Stimulated activated naive B cell treated with anti-CD40 and anti-IgM and Interleukin-4, amounts not matched to agents 10 μg/mL and 1 μg/mL and 100 μg/mL, for 72 hours (primary cell): ENCODE measurements at regions not wholly inside any gene's neighbourhood (a gene's known extent, or its start where the extent isn't known, plus 50 kb on each side); places are given as distances from the start of the nearest gene placed in this dataset.
"Not testable (repeated sequence)": the region's sequence is repeated elsewhere in the genome, so short reads cannot be mapped to it uniquely, and the experiment has no call there.

Experiments
- ATAC-seq, 2 donors: fragments of 150-1000 bp; cut with Tn5 transposase; replicated peaks; 2 replicates each; pipeline ENCODE4 v1.10.0; 2021; ENCODE audit warnings: moderate library complexity in 1 of 2
- DNase-seq: peaks from one replicate; pipeline ENCODE4 v3.0.0; 2021
- H3K27ac Mint-ChIP-seq: one replicate; pipeline ENCODE4 v1.8.0; 2022; ENCODE audit warnings: mild to moderate bottlenecking, mixed read lengths
- H3K27me3 Mint-ChIP-seq, 2 donors: one replicate each; pipeline ENCODE4 v1.8.0; 2022; ENCODE audit warnings: mixed read lengths in 2 of 2
- H3K36me3 Mint-ChIP-seq, 2 donors: one replicate each; pipeline ENCODE4 v1.8.0; 2022; ENCODE audit warnings: mixed read lengths in 2 of 2, mild to moderate bottlenecking in 1 of 2
- H3K4me1 Mint-ChIP-seq, 2 donors: one replicate each; pipeline ENCODE4 v1.8.0; 2022; ENCODE audit warnings: mixed read lengths in 2 of 2, mild to moderate bottlenecking in 1 of 2
- H3K4me3 Mint-ChIP-seq, 2 donors: one replicate each; pipeline ENCODE4 v1.8.0; 2022; ENCODE audit warnings: mild to moderate bottlenecking in 2 of 2, mixed read lengths in 2 of 2, moderate library complexity in 1 of 2
- H3K9me3 Mint-ChIP-seq, 2 donors: one replicate each; pipeline ENCODE4 v1.8.0; 2022; ENCODE audit warnings: mixed read lengths in 2 of 2, mild to moderate bottlenecking in 1 of 2

DNA sequence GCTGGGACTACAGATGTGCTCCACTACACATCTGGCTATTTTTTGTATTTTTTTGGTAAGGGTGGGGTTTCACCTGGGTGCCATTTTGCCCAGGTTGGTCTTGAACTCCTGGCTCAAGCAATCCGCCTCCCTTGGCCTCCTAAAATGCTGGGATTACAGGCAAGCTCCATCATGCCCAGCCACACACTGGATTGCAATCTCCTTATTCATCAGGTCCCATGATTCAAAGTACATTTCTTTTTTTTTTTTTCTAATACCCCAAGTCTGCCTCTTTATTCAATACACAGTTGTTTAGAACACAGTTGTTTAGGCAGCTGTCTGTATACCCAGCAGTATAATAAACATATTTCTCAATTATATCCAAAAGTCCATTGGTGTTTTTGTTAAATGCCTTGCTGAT, 130.3 kb upstream of the ARSJ start:
- no peaks in the 10 kb centered on the region for H3K9me3 Mint-ChIP-seq
- H3K27me3 Mint-ChIP-seq = peaks cover 2% of the 10 kb centered on the region in 2 donors
- H3K4me3 Mint-ChIP-seq = no peak overlapping the region
- H3K36me3 Mint-ChIP-seq = no peaks in the 10 kb centered on the region
- H3K4me1 Mint-ChIP-seq = no peaks in the 10 kb centered on the region
- ATAC-seq = no peak
- DNase-seq = no peak
- no peak overlapping the region for H3K27ac Mint-ChIP-seq

GRCh38 chr4:114115526-114115925, 136.1 kb upstream of the ARSJ start:
- DNase-seq = no peak
- Mint-ChIP-seq H3K36me3 (no peaks in the 10 kb centered on the region), H3K9me3 (no peaks in the 10 kb centered on the region), H3K27me3 (no peaks in the 10 kb centered on the region), H3K4me1 (no peaks in the 10 kb centered on the region), H3K4me3 (no peak overlapping the region), H3K27ac (no peak overlapping the region)
- no peak for ATAC-seq

DNA sequence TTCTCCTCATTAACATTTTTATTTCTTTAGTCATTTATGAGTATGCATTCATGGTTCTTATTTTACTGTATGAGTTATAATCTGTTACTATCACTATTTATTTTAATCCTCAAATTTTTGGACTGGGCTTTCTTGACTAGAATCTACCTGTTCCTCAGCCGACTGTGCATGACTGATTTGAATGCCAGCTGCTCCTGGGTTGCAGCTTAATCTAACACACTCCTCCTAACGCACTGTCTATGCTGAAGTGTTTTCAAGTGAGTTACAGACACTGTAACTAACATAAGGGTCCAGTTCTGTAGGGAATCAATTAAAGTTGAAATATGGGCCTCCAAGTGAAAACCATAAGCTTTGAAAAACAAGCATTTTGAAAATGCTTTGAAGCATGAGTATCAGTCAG, 137.4 kb upstream of the ARSJ start:
- Mint-ChIP-seq H3K27me3 (peaks cover 0 to 3% of the 10 kb centered on the region in 2 donors), H3K4me1 (no peaks in the 10 kb centered on the region), H3K4me3 (no peak overlapping the region), H3K27ac (no peak overlapping the region), H3K9me3 (no peaks in the 10 kb centered on the region), H3K36me3 (no peaks in the 10 kb centered on the region)
- no peak for ATAC-seq
- DNase-seq = no peak

- Mint-ChIP-seq H3K27me3 (peaks cover 2 to 3% of the 10 kb centered on the region in 2 donors), H3K4me1 (no peaks in the 10 kb centered on the region), H3K27ac (no peak overlapping the region), H3K36me3 (no peaks in the 10 kb centered on the region), H3K4me3 (no peak overlapping the region), H3K9me3 (peaks cover 2 to 14% of the 10 kb centered on the region in 2 donors)
- ATAC-seq = no peak
- DNase-seq = no peak
Observed at GRCh38 chr4:114121221-114121620, 141.8 kb upstream of the ARSJ start.

GRCh38 chr4:114132199-114132598, 152.8 kb upstream of the ARSJ start:
- Mint-ChIP-seq H3K4me3 (no peak overlapping the region), H3K27me3 (peaks cover 0 to 6% of the 10 kb centered on the region in 2 donors), H3K27ac (no peak overlapping the region), H3K4me1 (no peaks in the 10 kb centered on the region), H3K9me3 (no peaks in the 10 kb centered on the region), H3K36me3 (no peaks in the 10 kb centered on the region)
- ATAC-seq (no peak), DNase-seq (no peak)

DNA sequence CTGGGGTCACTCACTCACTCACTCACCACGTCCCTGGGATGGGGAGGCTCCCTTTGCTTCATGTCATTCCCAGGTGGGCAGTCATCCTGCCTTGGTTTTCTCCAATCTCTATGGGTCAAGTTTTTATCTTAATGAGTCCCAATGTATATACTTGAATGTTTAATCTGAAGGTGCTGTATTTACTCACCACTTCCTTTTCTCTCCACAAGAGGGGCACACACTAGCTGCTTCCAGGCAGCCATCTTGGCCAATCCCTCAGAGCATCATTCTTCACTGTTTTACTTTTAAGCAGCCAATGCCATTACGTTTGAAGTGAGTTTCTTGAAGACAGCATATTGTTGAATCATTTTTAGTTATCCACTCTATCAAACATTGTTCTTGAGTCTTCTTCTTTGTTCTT, 153.4 kb upstream of the ARSJ start:
- no peaks in the 10 kb centered on the region for H3K4me1 Mint-ChIP-seq
- peak; percentile 60 to 67 for ATAC-seq

DNA sequence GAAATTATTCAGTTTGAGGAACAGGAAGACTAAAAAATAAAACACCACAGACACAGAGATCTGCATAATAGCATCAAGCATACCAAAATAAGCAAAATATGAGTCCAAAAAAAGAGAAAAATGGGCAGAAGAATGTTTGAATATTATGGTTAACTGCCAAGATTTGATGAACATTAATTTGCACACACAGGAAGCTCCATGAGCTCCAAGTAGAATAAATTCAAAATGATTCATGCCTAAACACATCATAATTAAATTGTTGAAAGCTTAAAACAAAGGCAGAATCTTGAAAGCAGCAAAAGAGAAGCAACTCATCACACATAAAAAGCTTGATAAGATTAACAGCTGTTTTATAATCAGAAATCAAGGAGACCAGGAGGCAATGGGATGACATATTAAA, 156.6 kb upstream of the ARSJ start:
- DNase-seq (no peak), ATAC-seq (no peak)
- H3K36me3 Mint-ChIP-seq = no peaks in the 10 kb centered on the region
- no peak overlapping the region for H3K4me3 Mint-ChIP-seq
- H3K27ac Mint-ChIP-seq = no peak overlapping the region
- peaks cover 0 to 6% of the 10 kb centered on the region in 2 donors for H3K27me3 Mint-ChIP-seq
- H3K9me3 Mint-ChIP-seq = peaks cover 0 to 1% of the 10 kb centered on the region in 2 donors
- H3K4me1 Mint-ChIP-seq = no peaks in the 10 kb centered on the region

More for the DNA sequence above, 153.4 kb upstream of the ARSJ start:
- H3K27me3 Mint-ChIP-seq = peaks cover 0 to 6% of the 10 kb centered on the region in 2 donors
- H3K9me3 Mint-ChIP-seq = no peaks in the 10 kb centered on the region
- no peak overlapping the region for H3K27ac Mint-ChIP-seq
- H3K4me3 Mint-ChIP-seq = no peak overlapping the region
- DNase-seq = no peak
- no peaks in the 10 kb centered on the region for H3K36me3 Mint-ChIP-seq

- Mint-ChIP-seq H3K9me3 (peaks cover 0 to 3% of the 10 kb centered on the region in 2 donors), H3K27ac (no peak overlapping the region), H3K4me3 (no peak overlapping the region), H3K4me1 (no peaks in the 10 kb centered on the region), H3K36me3 (no peaks in the 10 kb centered on the region), H3K27me3 (peaks cover 0 to 1% of the 10 kb centered on the region in 2 donors)
- ATAC-seq = no peak
- DNase-seq = no peak
Observed at GRCh38 chr4:114137984-114138383, 158.5 kb upstream of the ARSJ start.

DNA sequence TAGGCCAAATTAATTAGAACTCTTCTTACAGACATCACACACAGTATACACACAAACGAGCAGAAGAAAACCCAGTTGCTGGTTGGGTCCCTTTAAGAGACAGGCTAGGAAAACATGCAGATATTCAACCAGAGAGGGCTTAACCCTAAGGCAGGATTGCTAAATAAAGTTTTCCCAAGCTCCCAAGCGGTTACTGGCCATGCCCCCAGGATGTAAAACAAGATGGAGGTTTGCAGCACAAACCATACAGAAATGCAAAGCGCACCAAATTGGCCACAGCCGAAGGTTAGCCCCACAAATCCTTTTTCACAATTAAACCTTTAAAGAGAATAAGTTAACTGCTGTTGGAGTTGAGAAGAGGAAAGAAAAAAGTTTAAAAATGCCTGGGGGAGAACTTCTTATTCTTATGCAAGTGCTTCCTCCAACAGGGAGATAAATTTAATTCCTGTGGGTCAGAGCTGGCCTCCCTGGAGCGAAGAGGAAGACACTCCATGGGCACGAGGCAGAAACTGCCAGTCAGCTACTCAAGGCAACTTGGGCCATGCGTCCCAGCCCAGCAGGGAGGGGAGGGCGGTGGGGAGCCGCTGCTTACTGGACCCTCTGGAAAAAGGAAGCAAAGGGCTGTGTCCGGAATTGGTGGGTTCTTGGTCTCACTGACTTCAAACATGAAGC, 167.6 kb upstream of the ARSJ start:
- no peak overlapping the region for H3K27ac Mint-ChIP-seq

DNA sequence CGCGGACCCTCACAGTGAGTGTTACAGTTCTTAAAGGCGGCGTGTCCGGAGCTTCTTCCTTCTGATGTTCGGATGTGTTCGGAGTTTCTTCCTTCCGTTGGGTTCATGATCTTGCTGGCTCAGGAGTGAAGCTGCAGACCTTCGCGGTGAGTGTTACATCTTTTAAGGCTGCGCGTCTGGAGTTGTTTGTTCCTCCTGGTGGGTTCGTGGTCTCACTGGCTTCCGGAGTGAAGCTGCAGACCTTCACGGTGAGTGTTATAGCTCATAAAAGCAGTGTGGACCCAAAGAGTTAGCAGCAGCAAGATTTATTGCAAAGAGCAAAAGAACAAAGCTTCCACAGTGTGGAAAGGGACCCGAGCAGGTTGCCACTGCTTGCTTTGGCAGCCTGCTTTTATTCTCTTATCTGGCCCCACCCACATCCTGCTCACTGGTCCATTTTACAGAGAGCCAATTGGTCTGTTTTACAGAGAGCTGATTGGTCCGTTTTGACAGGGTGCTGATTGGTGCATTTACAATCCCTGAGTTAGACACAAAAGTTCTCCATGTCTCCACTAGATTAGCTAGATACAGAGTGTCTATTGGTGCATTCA, 168.3 kb upstream of the ARSJ start:
- not testable (repeated sequence) for DNase-seq, H3K36me3 Mint-ChIP-seq, H3K9me3 Mint-ChIP-seq, H3K4me1 Mint-ChIP-seq, ATAC-seq, H3K27ac Mint-ChIP-seq
- H3K27me3 Mint-ChIP-seq = peaks cover 18 to 23% of the 10 kb centered on the region in 2 donors
- H3K4me3 Mint-ChIP-seq = peak overlapping the region; percentile 76 to 80

More for the DNA sequence above, 167.6 kb upstream of the ARSJ start:
- DNase-seq = no peak
- peak in 1 of 2 donors; percentile 33 for ATAC-seq
- Mint-ChIP-seq H3K27me3 (peaks cover 18 to 23% of the 10 kb centered on the region in 2 donors), H3K9me3 (peaks cover 0 to 2% of the 10 kb centered on the region in 2 donors), H3K36me3 (no peaks in the 10 kb centered on the region), H3K4me1 (peaks cover 0 to 2% of the 10 kb centered on the region in 2 donors), H3K4me3 (peak overlapping the region; percentile 76 to 80)

GRCh38 chr4:114148372-114149070, 169.1 kb upstream of the ARSJ start:
- not testable (repeated sequence) for H3K4me3 Mint-ChIP-seq, ATAC-seq, H3K9me3 Mint-ChIP-seq, H3K27ac Mint-ChIP-seq, DNase-seq, H3K4me1 Mint-ChIP-seq, H3K36me3 Mint-ChIP-seq
- peaks cover 17 to 23% of the 10 kb centered on the region in 2 donors for H3K27me3 Mint-ChIP-seq

DNA sequence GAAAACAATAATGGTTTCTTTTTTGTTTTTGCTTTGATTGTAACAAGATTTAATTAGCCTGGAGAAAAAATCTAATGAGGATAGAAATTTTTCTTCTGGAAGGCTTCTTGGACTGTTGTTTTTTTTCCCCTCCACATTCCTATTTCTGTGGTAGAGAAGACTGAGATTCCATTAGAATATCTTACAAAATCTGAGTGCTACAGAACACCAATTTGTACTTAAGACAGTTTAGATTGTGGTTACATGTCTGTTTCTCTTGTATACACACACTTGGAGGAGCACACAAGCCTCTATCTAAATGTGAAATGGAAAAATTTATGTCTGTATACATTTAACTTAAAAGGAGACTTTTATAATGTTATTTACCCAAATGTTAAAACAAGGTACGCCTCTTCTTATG, 176.9 kb upstream of the ARSJ start:
- DNase-seq (no peak), ATAC-seq (no peak)
- Mint-ChIP-seq H3K27me3 (no peaks in the 10 kb centered on the region), H3K4me1 (no peaks in the 10 kb centered on the region), H3K4me3 (no peak overlapping the region), H3K27ac (no peak overlapping the region), H3K36me3 (no peaks in the 10 kb centered on the region), H3K9me3 (no peaks in the 10 kb centered on the region)

DNA sequence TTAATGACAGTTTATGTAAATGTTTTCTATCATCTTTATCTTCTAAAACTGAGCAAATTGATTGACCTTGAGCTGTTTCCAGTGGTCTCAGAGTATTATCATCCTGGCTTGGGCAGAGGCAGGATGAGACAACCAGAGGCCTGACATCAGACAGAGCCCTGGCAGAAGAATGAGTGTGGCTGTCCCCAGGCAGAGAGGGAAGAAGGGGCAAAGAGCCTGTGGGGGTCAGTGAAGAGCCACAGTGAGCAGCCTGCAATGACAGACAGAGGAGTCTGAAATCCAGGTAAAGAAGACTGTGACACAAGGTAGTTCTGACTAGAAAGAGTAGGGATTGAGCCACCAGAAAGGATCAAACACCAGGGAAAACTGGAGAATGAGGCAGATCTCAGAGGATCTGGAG, 182.4 kb upstream of the ARSJ start:
- ATAC-seq = no peak
- Mint-ChIP-seq H3K27ac (no peak overlapping the region), H3K27me3 (peaks cover 0 to 10% of the 10 kb centered on the region in 2 donors), H3K9me3 (peaks cover 0 to 3% of the 10 kb centered on the region in 2 donors), H3K4me3 (no peak overlapping the region), H3K4me1 (no peaks in the 10 kb centered on the region), H3K36me3 (no peaks in the 10 kb centered on the region)
- no peak for DNase-seq

- H3K27me3 Mint-ChIP-seq = peaks cover 0 to 10% of the 10 kb centered on the region in 2 donors
- H3K27ac Mint-ChIP-seq = no peak overlapping the region
- no peaks in the 10 kb centered on the region for H3K4me1 Mint-ChIP-seq
- ATAC-seq = no peak
- H3K4me3 Mint-ChIP-seq = no peak overlapping the region
- H3K36me3 Mint-ChIP-seq = no peaks in the 10 kb centered on the region
- DNase-seq = no peak
- H3K9me3 Mint-ChIP-seq = peaks cover 0 to 3% of the 10 kb centered on the region in 2 donors
Observed at GRCh38 chr4:114163051-114163450, 183.6 kb upstream of the ARSJ start.

GRCh38 chr4:114173968-114174367, 194.5 kb upstream of the ARSJ start:
- Mint-ChIP-seq H3K9me3 (peaks cover 1 to 3% of the 10 kb centered on the region in 2 donors), H3K27me3 (no peaks in the 10 kb centered on the region), H3K36me3 (no peaks in the 10 kb centered on the region), H3K4me3 (no peak overlapping the region), H3K4me1 (no peaks in the 10 kb centered on the region), H3K27ac (no peak overlapping the region)
- no peak for DNase-seq
- no peak for ATAC-seq
